HG03095 (cell line): ENCODE measurements at regions not wholly inside any gene's neighbourhood (a gene's known extent, or its start where the extent isn't known, plus 50 kb on each side); places are given as distances from the start of the nearest gene placed in this dataset.
"Not testable (repeated sequence)": the region's sequence is repeated elsewhere in the genome, so short reads cannot be mapped to it uniquely, and the experiment has no call there.

Source experiments
- ATAC-seq: cut with Tn5 transposase; IDR thresholded peaks from one replicate; pipeline ENCODE4 v1.9.1; 2021; ENCODE audit warnings: moderate library complexity; ENCODE audit not compliant: unreplicated experiment

DNA sequence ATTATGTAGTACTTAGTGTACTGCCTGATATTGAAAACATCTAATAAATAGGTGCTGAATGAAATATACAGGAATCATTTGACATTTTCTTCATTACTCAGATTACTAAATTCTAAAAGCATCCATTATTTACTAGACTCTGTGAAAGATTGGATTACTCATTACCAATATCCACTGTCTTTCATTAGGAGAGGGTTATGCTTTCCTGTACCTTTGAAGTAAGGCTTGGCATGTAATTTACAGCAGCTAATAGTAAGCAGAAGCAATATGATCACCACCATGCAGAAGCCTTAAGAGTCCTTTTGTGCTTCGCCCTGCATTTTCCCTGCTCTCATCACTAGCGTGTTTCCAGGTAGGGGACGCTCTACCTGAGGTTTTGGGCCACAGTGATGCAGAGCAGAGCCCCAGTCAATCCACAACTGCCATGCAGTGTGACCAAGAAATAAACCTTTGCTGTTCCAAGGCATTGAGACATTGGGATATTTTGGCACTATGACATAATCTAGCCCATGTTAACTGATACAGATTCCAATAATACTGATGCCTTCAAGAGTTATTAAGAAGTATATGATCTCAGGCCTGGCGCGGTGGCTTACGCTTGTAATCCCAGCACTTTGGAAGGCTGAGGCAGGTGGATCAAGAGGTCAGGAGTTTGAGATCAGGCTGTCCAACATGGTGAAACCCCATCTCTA, 502.8 kb upstream of the MARCKS start:
- no peak for ATAC-seq

DNA sequence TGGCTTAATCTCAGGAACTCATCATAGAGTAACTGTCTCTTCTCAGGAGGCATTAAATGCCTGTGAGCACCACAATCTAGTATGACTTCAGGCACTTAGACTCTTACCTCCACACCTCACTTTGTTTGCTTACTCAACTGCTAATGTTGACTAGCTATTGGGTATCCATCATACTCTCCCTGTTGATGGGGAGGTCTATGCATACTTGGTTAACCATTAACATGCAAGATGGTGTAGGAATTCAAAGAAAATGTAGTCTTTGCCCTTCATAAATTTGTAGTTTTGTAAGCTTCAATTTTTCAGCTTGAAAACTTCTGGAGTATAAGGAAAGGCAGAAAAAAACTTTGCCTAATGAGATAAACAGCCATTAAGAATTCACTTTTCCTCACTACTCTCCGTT, 501.0 kb upstream of the MARCKS start:
- ATAC-seq = no peak

DNA sequence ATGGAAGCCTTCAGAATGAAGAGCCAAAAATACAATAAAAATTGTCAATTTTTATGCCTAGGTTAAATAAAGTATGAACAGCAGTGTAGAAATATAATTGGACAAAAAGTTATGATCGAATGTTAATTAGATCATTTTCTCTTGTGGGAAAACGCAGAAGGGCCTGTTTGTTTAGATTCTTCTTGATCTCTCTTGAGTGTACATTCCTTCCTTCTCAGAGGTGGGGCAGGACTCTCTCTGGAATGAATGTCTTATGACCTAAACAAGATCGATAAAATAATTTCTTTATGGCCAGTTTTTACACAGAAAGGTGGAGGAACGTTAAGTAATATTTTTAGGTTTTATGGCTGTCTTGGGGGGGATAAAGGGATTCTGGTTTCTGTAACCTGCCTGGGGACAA, 500.1 kb upstream of the MARCKS start:
- no peak for ATAC-seq

DNA sequence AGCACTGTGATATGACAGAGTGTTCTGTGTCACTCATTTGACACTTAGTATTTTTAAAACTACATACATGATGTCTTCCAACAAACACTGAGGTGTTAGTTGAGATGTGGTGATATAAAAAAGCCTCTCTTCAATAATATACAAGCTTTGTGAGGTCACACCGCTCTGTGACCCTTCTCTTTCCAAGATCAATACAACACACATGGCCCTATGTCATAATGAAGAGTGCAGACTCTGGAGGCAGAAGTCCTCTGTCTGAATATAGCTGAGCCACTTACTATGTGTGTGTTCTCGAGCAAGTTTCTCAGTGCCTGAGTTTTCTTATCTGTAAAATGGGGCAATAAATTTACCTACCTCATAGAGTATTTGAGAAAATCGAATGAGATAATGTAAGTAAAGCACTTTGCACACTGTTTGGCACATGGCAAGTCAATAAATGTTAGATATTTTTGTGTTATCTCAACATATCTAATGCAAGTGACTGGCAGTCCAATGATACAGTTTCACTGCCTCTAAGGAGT, 499.0 kb upstream of the MARCKS start:
- ATAC-seq = no peak

GRCh38 chr6:113359155-113360140, 497.7 kb upstream of the MARCKS start:
- no peak for ATAC-seq

GRCh38 chr6:113361014-113361645, 496.0 kb upstream of the MARCKS start:
- no peak for ATAC-seq

- no peak for ATAC-seq
These were observed 494.7 kb upstream of the MARCKS start for GRCh38 chr6:113362301-113363047.

DNA sequence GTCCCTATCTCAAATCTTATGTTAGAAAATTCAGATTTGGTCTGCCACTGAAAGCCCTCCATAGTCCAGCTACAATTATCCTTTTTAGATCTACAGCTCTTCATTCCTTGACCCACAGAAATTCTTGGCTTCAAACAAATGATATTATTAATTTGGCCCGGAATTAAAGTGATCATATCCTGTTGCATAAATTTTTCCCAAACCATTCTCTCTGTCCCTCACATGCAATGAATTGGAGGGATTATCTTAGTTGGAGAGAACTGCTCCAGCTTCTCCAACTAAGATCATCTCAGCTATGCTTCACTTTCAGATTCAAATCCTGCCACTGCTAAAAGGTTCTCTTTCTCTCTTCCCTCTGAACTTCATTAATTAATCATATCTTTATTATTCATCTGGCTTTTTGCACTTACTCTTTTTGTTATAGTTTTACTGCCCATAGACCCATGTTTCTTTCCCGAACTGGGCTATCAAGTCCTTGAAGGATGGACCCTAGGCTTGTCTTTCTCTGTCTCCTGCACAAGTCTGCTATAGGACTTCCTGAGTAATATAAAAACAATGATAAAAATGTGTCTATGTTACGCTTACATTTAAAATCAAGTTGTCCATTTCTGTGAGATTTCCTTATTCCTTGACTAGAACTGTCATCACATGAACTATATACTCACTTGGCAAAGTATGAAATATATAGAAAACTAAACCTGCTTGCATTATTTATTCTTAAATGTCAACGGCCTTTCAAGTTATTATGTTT, 493.9 kb upstream of the MARCKS start:
- no peak for ATAC-seq

DNA sequence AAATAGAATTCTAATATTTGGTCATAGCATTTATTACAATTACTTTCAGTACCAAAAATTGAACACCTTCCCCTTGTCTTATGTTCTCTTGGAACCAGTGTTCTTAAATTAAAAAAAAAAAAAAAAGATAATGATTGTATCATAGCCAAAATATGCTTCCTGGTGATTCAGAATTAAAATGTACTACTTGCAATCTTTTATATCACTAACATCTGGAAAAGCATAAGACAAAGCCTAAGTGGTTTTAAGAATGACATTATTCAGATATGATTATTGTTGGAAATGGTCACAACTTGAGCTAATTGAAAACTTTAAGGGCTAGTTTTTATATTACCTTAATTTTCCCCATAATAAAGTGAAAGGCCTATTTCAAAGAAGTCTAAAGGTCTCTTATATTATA, 493.3 kb upstream of the MARCKS start:
- no peak for ATAC-seq

GRCh38 chr6:113364766-113365165, 492.4 kb upstream of the MARCKS start:
- no peak for ATAC-seq

DNA sequence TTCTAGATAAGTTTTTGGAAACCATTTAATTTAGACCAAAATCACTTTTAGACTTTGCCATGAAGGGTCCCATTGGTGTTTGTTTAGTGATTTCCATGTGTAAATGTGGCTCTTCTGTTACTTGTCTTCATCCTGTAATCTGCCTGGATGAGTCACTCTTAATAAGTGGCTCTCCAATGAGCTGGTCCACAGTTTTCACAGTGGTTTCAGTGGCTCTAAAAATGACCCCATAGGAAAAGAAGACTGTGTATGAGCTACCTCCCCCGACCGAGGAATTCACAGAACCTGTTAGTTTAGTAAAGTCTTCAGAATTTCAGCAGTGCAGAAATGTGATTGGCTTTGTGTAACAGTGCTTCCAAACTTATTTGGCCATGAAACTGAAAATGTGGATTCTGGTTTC, 492.0 kb upstream of the MARCKS start:
- no peak for ATAC-seq

- ATAC-seq = no peak
These were observed 490.6 kb upstream of the MARCKS start for GRCh38 chr6:113366505-113366904.

DNA sequence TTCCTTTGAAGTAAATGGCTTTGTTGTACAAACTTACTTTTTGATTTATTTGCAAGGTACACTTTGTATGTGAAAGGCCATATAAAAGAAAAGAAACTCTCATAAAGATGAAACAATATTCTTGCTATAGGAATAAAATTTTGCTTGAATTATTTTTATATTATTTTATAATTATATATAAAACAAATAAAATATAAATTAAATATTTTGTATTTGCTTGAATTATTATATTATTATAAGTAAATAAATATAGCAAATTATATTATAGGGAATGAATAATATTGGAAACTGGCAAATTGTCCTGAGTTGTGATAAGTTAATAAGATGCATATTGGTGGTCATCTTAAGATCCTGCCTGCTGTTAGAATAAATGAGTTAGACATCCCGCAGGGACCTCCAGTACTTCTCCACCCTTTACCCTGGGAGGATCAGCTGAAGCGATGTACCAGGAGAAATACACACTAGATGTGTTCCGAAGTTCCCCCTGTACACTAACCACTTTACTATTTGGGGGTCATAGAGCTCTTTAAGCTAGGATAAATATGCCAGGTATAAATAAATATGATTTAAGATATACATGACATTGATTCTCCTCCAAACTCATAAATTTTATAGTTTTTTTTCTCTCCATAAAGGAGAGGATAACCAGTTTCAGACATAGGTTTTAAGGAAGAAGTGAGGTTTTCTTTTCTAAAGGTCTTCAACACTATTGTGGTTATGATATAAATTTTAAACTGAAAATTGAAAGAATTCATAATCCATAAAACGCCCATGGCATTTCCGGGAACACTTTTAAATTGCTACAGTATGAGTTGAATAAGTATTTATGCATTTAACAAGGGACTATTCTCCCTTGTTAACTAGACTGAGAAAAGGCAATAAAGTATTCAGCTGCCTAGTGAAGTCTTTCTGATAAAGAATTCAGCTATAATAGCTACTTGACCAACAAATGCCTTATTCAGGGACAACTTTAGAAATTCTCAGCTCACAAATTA, 486.3 kb upstream of the MARCKS start:
- ATAC-seq = no peak

- not testable (repeated sequence) for ATAC-seq
These were observed 481.7 kb upstream of the MARCKS start for GRCh38 chr6:113375466-113375865.

- ATAC-seq = no peak
These were observed 480.9 kb upstream of the MARCKS start for GRCh38 chr6:113375950-113376846.

GRCh38 chr6:113376847-113377165, 480.3 kb upstream of the MARCKS start:
- ATAC-seq = no peak

DNA sequence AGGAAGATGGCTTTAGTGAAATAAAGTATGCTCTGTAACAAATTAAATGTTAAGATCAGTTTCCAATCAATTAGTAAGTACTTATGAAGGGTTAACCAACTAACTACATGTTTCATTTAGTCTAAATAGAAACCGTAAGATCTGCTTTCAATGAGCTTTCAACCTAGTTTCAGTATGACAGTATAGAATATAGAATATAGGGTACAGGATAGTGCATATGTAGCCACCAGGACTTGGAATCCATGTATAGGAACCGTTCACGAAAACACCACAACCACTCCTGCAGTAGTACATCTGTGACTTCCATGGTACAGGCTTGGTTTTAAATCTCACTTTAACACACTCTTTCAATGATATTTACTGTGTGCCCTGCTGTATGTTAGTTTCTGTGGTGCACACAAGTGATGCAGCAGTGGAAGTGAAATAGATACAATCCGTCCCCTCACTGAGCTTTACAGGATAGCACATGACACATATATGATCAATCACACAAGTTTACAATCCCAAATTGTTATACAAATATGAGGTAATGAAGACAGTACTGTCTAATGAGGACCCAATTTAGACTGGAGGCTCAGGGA, 479.7 kb upstream of the MARCKS start:
- peak; percentile 62 for ATAC-seq

- ATAC-seq = no peak
These were observed 476.6 kb upstream of the MARCKS start for GRCh38 chr6:113380591-113380990.
